Endothelial cell of umbilical vein (primary cell): ENCODE measurements at regions not wholly inside any gene's neighbourhood (a gene's known extent, or its start where the extent isn't known, plus 50 kb on each side); places are given as distances from the start of the nearest gene placed in this dataset.

Experiments
- BruUV-seq: library from RNA; stranded (reverse); fragments of 400-500 nt; replicated peaks from 2 replicates; lab custom pipeline; 2021; lab: Mats Ljungman, UMichigan
- CTCF ChIA-PET: fragments of 300-600, 350-600 bp; sonication (Branson Sonifier 250); formaldehyde crosslinking; loops from one replicate; lab custom pipeline; 2021; ENCODE audit warnings: antibody characterized with exemption, inconsistent platforms; lab: Charles Lee
- POLR2A ChIA-PET: fragments of 300-600, 350-600 bp; sonication (Branson Sonifier 250); formaldehyde crosslinking; loops from one replicate; lab custom pipeline; 2021; ENCODE audit warnings: antibody characterized with exemption, inconsistent platforms; lab: Charles Lee
- DNase-seq: peaks from one replicate; pipeline ENCODE4 v3.0.0-alpha.2; 2011; ENCODE audit warnings: low read depth, low spot score
- FAIRE-seq: peaks from 2 replicates; lab custom pipeline; 2011; peaks lifted over from hg19 to GRCh38; lab: Jason Lieb, UNC
- H2AFZ ChIP-seq: 2 replicates; pipeline ENCODE4 v1.6.0; 2012; ENCODE audit warnings: low read depth, low read length, control low read depth, inconsistent platforms
- H3K27ac ChIP-seq: 2 replicates; pipeline ENCODE4 v1.5.1; 2011; ENCODE audit warnings: low read depth, mild to moderate bottlenecking, control low read depth, low read length, moderate library complexity; ENCODE audit not compliant: insufficient read depth
- H3K27me3 ChIP-seq, 2 experiments: 2 replicates each; pipeline versions ENCODE4 v1.6.0 to v1.6.1; 2011; ENCODE audit warnings: low read length in 2 of 2, mixed read lengths in 1 of 2; ENCODE audit not compliant: control insufficient read depth in 2 of 2, insufficient read depth in 2 of 2
- H3K36me3 ChIP-seq, 2 experiments: 2 replicates in 1 of 2; 3 replicates in 1 of 2; pipeline ENCODE4 v1.5.1; 2011; ENCODE audit warnings: low read length in 2 of 2, mild to moderate bottlenecking in 1 of 2, moderate library complexity in 1 of 2; ENCODE audit not compliant: control insufficient read depth in 2 of 2, insufficient read depth in 2 of 2; ENCODE audit errors: extremely low read depth in 1 of 2
- H3K4me1 ChIP-seq: 3 replicates; pipeline ENCODE4 v1.5.1; 2011; ENCODE audit warnings: mild to moderate bottlenecking, low read length; ENCODE audit not compliant: control insufficient read depth, insufficient read depth; ENCODE audit errors: extremely low read depth
- H3K4me2 ChIP-seq: 2 replicates; pipeline ENCODE4 v1.6.1; 2011; ENCODE audit warnings: low read length, control low read depth, mixed read lengths; ENCODE audit not compliant: insufficient read depth
- H3K4me3 ChIP-seq, 3 experiments: fragments of 200-600 bp in 1 of 3; sonication (generic), shearing (Covaris generic) in 1 of 3; replicated peaks in 1 of 3; 2 replicates each; pipeline ENCODE4 v1.5.1; 2011 to 2016; ENCODE audit warnings: control low read depth in 3 of 3, low read length in 3 of 3, mild to moderate bottlenecking in 2 of 3, inconsistent platforms in 1 of 3, low read depth in 1 of 3, moderate library complexity in 1 of 3; ENCODE audit not compliant: insufficient read depth in 1 of 3
- H3K79me2 ChIP-seq: 2 replicates; pipeline ENCODE4 v1.6.0; 2012; ENCODE audit warnings: low read length, inconsistent platforms; ENCODE audit not compliant: control insufficient read depth, insufficient read depth
- H3K9ac ChIP-seq: replicated peaks from 2 replicates; pipeline ENCODE3; 2011; ENCODE audit warnings: low read length, control low read depth; ENCODE audit not compliant: insufficient read depth; ENCODE audit errors: extremely low read depth
- H3K9me1 ChIP-seq: replicated peaks from 3 replicates; pipeline ENCODE4 v1.6.0; 2011; ENCODE audit warnings: mild to moderate bottlenecking, low read length; ENCODE audit not compliant: control insufficient read depth, insufficient read depth; ENCODE audit errors: extremely low read depth
- H3K9me3 ChIP-seq: replicated peaks from 2 replicates; pipeline ENCODE4 v1.5.1; 2012; ENCODE audit warnings: low read length, inconsistent platforms; ENCODE audit not compliant: control insufficient read depth, insufficient read depth
- H4K20me1 ChIP-seq: replicated peaks from 2 replicates; pipeline ENCODE3; 2011; ENCODE audit warnings: mild to moderate bottlenecking, low read length; ENCODE audit not compliant: control insufficient read depth, insufficient read depth; ENCODE audit errors: extremely low read depth
- CTCF ChIP-seq, 2 donors: IDR thresholded peaks; 1 replicate in 1 of 2; 2 replicates in 1 of 2; pipeline ENCODE4 v1.5.1; 2011; ENCODE audit warnings: low read length in 2 of 2, mild to moderate bottlenecking in 2 of 2, moderate library complexity in 2 of 2, control low read depth in 1 of 2, inconsistent platforms in 1 of 2, low read depth in 1 of 2; ENCODE audit not compliant: insufficient read depth in 1 of 2; ENCODE audit errors: extremely low read depth in 1 of 2
- EZH2 ChIP-seq: IDR thresholded peaks from 2 replicates; pipeline ENCODE4 v1.6.1; 2012; ENCODE audit warnings: borderline replicate concordance, low read depth, mild to moderate bottlenecking, moderate library complexity, low read length, inconsistent platforms; ENCODE audit not compliant: severe bottlenecking
- FOS ChIP-seq: IDR thresholded peaks from 2 replicates; pipeline ENCODE4 v1.6.1; 2011; ENCODE audit warnings: mild to moderate bottlenecking, low read length, moderate library complexity, borderline replicate concordance; ENCODE audit not compliant: insufficient read depth
- GATA2 ChIP-seq: IDR thresholded peaks from 2 replicates; pipeline ENCODE4 v1.7.0; 2011; ENCODE audit warnings: low read depth, mild to moderate bottlenecking, moderate library complexity, mixed read lengths, low read length; ENCODE audit not compliant: insufficient read length, insufficient read depth
- JUN ChIP-seq: IDR thresholded peaks from 2 replicates; pipeline ENCODE4 v1.6.1; 2011; ENCODE audit warnings: borderline replicate concordance, low read depth; ENCODE audit not compliant: insufficient read length, insufficient read depth
- MAX ChIP-seq: IDR thresholded peaks from 2 replicates; pipeline ENCODE4 v1.6.1; 2011; ENCODE audit not compliant: insufficient read depth, insufficient read length
- MYC ChIP-seq: IDR thresholded peaks from one replicate; pipeline ENCODE4 v1.6.1; 2011; ENCODE audit warnings: mild to moderate bottlenecking, low read depth, low read length
- POLR2A ChIP-seq: IDR thresholded peaks from 2 replicates; pipeline ENCODE4 v1.6.1; 2012; ENCODE audit warnings: low read depth, mild to moderate bottlenecking, control low read depth, low read length
- POLR2AphosphoS5 ChIP-seq: IDR thresholded peaks from 2 replicates; pipeline ENCODE4 v1.6.1; 2012; ENCODE audit warnings: low read depth, mild to moderate bottlenecking, control low read depth, low read length, moderate library complexity; ENCODE audit not compliant: insufficient read depth
- dilution Hi-C: fragments of 300-500 bp; cut with MboI; formaldehyde crosslinking; loops from one replicate; pipeline ENCODE4 v1.15.0; 2019; ENCODE audit warnings: low sequenced_read_pairs; ENCODE audit not compliant: extremely low pct_ligation_motif_present
- intact Hi-C: fragments of 100-400 bp; cut with micrococcal nuclease; formaldehyde crosslinking; loops from one replicate; pipeline ENCODE4 v1.10.0; 2022

GRCh38 chr3:118688396-118688884, 346.2 kb downstream of the IGSF11 start:
- H3K9me1 ChIP-seq, result peaks cover 2% of the 10 kb centered on the region
- no peak overlapping the region for H2AFZ ChIP-seq
- H3K9me3 ChIP-seq, result no peaks in the 10 kb centered on the region
- H3K27me3 ChIP-seq, result no peaks in the 10 kb centered on the region
- no peak for FAIRE-seq
- TF ChIP-seq GATA2 (no peak), CTCF (IDR thresholded peaks at IDR 0.05; ENCODE audit: extremely low read depth in 1 of 2, insufficient read depth in 1 of 2, low read depth in 1 of 2, low read length in 2 of 2) (no peak), FOS (no peak), POLR2A (no peak), JUN (no peak), MYC (no peak)
- CTCF ChIA-PET, result no interaction called here
- POLR2A ChIA-PET, result no interaction called here
- no peak overlapping the region for H3K9ac ChIP-seq
- H3K27ac ChIP-seq, result no peak overlapping the region
- DNase-seq, result no peak
- dilution Hi-C loops (no loop called here), intact Hi-C loops (no loop called here)
- H3K4me1 ChIP-seq, result no peaks in the 10 kb centered on the region
- H3K36me3 ChIP-seq, result no peaks in the 10 kb centered on the region
- no peak overlapping the region for H3K4me2 ChIP-seq
- H4K20me1 ChIP-seq, result no peaks in the 10 kb centered on the region
- H3K4me3 ChIP-seq, result no peak overlapping the region
- BruUV-seq, result no TSS peak
- H3K79me2 ChIP-seq, result no peaks in the 10 kb centered on the region

- dilution Hi-C loops, result no loop called here
- no peak overlapping the region for H3K27ac ChIP-seq
- no peak for FAIRE-seq
- TF ChIP-seq POLR2A (no peak), POLR2AphosphoS5 (no peak), FOS (no peak), GATA2 (no peak), JUN (no peak), MAX (no peak), CTCF (IDR thresholded peaks at IDR 0.05; ENCODE audit: extremely low read depth in 1 of 2, insufficient read depth in 1 of 2, low read depth in 1 of 2, low read length in 2 of 2) (no peak), MYC (no peak), EZH2 (no peak)
- DNase-seq, result no peak
- no TSS peak for BruUV-seq
- intact Hi-C loops, result no loop called here
- no peaks in the 10 kb centered on the region for H3K36me3 ChIP-seq
- no peaks in the 10 kb centered on the region for H3K9me3 ChIP-seq
- POLR2A ChIA-PET, result no interaction called here
- no peak overlapping the region for H3K4me2 ChIP-seq
- no peaks in the 10 kb centered on the region for H3K27me3 ChIP-seq
- H3K4me3 ChIP-seq, result no peak overlapping the region
- no peaks in the 10 kb centered on the region for H4K20me1 ChIP-seq
- no peaks in the 10 kb centered on the region for H3K79me2 ChIP-seq
- H2AFZ ChIP-seq, result no peak overlapping the region
- no peaks in the 10 kb centered on the region for H3K4me1 ChIP-seq
- H3K9me1 ChIP-seq, result peaks cover 2% of the 10 kb centered on the region
- CTCF ChIA-PET, result no interaction called here
- H3K9ac ChIP-seq, result no peak overlapping the region
Measured at GRCh38 chr3:118692416-118692815, 342.2 kb downstream of the IGSF11 start.
